ENCODE measurements at regions not wholly inside any gene's neighbourhood (a gene's known extent, or its start where the extent isn't known, plus 50 kb on each side); places are given as distances from the start of the nearest gene placed in this dataset.

DNA sequence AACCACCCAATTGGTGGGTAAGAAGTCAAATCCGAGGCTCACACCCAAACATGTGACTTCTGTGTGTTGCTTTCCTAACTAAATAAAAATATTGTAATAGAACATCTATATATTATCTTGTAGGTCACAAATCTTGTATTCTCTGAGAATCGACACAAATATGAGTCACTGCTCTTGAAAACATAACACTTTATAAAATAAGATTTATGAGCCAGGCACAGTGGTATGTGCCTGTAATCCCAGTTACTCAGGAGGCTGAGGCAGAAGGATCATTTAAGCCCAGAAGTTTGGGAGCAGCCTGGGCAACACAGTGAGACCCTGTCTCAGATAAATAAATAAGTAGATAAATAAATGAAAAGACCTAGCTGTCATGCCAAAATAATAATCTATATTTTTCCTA lies 624.1 kb downstream of the ANXA1 start:
- Mint-ChIP-seq H3K9me3 (ENCODE audit: unreplicated experiment) (no peaks in the 10 kb centered on the region), H3K27me3 (ENCODE audit: insufficient read depth, unreplicated experiment) (no peaks in the 10 kb centered on the region), H3K4me3 (ENCODE audit: unreplicated experiment) (no peak overlapping the region), H3K36me3 (ENCODE audit: insufficient read depth, unreplicated experiment) (no peaks in the 10 kb centered on the region), H3K4me1 (ENCODE audit: low read depth, unreplicated experiment) (no peaks in the 10 kb centered on the region), H3K27ac (ENCODE audit: unreplicated experiment) (no peak overlapping the region)
- POLR2A ChIA-PET = no interaction called here
- Histone ChIP-seq H3K9me3 (no peaks in the 10 kb centered on the region), H3K4me1 (no peaks in the 10 kb centered on the region), H3K4me3 (ENCODE audit: low read depth, low read length) (no peak overlapping the region), H3K36me3 (ENCODE audit: control insufficient read depth, insufficient read depth, low read length) (no peaks in the 10 kb centered on the region), H3K27me3 (replicated peaks; ENCODE audit: control insufficient read depth, insufficient read depth, low read length) (no peaks in the 10 kb centered on the region)
- BruUV-seq (replicated peaks) = no TSS peak
- CTCF ChIA-PET = no interaction called here
- no peak for DNase-seq
- intact Hi-C loops (cut with micrococcal nuclease; ENCODE audit: unreplicated experiment) = no loop called here
- TF ChIP-seq, protein P1, sequence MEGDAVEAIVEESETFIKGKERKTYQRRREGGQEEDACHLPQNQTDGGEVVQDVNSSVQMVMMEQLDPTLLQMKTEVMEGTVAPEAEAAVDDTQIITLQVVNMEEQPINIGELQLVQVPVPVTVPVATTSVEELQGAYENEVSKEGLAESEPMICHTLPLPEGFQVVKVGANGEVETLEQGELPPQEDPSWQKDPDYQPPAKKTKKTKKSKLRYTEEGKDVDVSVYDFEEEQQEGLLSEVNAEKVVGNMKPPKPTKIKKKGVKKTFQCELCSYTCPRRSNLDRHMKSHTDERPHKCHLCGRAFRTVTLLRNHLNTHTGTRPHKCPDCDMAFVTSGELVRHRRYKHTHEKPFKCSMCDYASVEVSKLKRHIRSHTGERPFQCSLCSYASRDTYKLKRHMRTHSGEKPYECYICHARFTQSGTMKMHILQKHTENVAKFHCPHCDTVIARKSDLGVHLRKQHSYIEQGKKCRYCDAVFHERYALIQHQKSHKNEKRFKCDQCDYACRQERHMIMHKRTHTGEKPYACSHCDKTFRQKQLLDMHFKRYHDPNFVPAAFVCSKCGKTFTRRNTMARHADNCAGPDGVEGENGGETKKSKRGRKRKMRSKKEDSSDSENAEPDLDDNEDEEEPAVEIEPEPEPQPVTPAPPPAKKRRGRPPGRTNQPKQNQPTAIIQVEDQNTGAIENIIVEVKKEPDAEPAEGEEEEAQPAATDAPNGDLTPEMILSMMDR (IDR thresholded peaks at IDR 0.05; ENCODE audit: insufficient read depth in 1 of 2, low read depth in 1 of 2, low read length in 1 of 2, severe bottlenecking in 1 of 2, unreplicated experiment in 1 of 2) = no peak

- H3K36me3 Mint-ChIP-seq (ENCODE audit: insufficient read depth, unreplicated experiment) = no peaks in the 10 kb centered on the region
- no peaks in the 10 kb centered on the region for H3K9me3 Mint-ChIP-seq (ENCODE audit: unreplicated experiment)
- H3K9me3 ChIP-seq = no peaks in the 10 kb centered on the region
- no peak overlapping the region for H3K27ac Mint-ChIP-seq (ENCODE audit: unreplicated experiment)
- no peaks in the 10 kb centered on the region for H3K4me1 ChIP-seq
- POLR2A ChIA-PET = no interaction called here
- no peak overlapping the region for H3K4me3 Mint-ChIP-seq (ENCODE audit: unreplicated experiment)
- H3K27me3 Mint-ChIP-seq (ENCODE audit: insufficient read depth, unreplicated experiment) = no peaks in the 10 kb centered on the region
- BruUV-seq (replicated peaks) = no TSS peak
- DNase-seq = no peak
- no peak overlapping the region for H3K4me3 ChIP-seq (ENCODE audit: low read depth, low read length)
- intact Hi-C loops (cut with micrococcal nuclease; ENCODE audit: unreplicated experiment) = no loop called here
- H3K36me3 ChIP-seq (ENCODE audit: control insufficient read depth, insufficient read depth, low read length) = no peaks in the 10 kb centered on the region
- CTCF ChIA-PET = no interaction called here
- TF ChIP-seq, protein P1 (IDR thresholded peaks at IDR 0.05; ENCODE audit: insufficient read depth in 1 of 2, low read depth in 1 of 2, low read length in 1 of 2, severe bottlenecking in 1 of 2, unreplicated experiment in 1 of 2) = no peak
- H3K27me3 ChIP-seq (replicated peaks; ENCODE audit: control insufficient read depth, insufficient read depth, low read length) = no peaks in the 10 kb centered on the region
- H3K4me1 Mint-ChIP-seq (ENCODE audit: low read depth, unreplicated experiment) = no peaks in the 10 kb centered on the region
Measured at GRCh38 chr9:73780916-73781315, 629.3 kb downstream of the ANXA1 start.

DNA sequence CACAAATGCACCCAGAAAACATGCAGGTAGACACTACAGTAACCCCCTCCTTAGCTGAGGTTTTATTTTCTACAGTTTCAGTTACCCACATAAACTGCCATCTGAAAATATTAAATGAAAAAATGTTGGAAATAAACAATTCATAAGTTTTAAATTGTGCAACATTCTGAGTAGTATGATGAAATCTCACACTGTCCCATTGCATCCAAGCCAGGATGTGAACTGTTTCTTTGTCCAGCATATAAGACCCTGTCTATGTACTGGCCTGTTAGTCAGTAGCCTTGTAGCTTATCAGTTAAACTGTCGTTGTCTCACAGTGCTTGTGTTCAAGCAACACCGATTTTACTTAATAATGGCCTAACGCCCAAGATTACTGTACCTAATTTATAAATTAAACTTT lies 630.5 kb downstream of the ANXA1 start:
- Histone ChIP-seq H3K27me3 (replicated peaks; ENCODE audit: control insufficient read depth, insufficient read depth, low read length) (no peaks in the 10 kb centered on the region), H3K36me3 (ENCODE audit: control insufficient read depth, insufficient read depth, low read length) (no peaks in the 10 kb centered on the region), H3K4me3 (ENCODE audit: low read depth, low read length) (no peak overlapping the region), H3K4me1 (no peaks in the 10 kb centered on the region), H3K9me3 (no peaks in the 10 kb centered on the region)
- TF ChIP-seq, protein P1 (IDR thresholded peaks at IDR 0.05; ENCODE audit: insufficient read depth in 1 of 2, low read depth in 1 of 2, low read length in 1 of 2, severe bottlenecking in 1 of 2, unreplicated experiment in 1 of 2) = no peak
- Mint-ChIP-seq H3K36me3 (ENCODE audit: insufficient read depth, unreplicated experiment) (no peaks in the 10 kb centered on the region), H3K4me1 (ENCODE audit: low read depth, unreplicated experiment) (no peaks in the 10 kb centered on the region), H3K4me3 (ENCODE audit: unreplicated experiment) (no peak overlapping the region), H3K27me3 (ENCODE audit: insufficient read depth, unreplicated experiment) (no peaks in the 10 kb centered on the region), H3K9me3 (ENCODE audit: unreplicated experiment) (no peaks in the 10 kb centered on the region), H3K27ac (ENCODE audit: unreplicated experiment) (no peak overlapping the region)
- no TSS peak for BruUV-seq (replicated peaks)
- CTCF ChIA-PET = no interaction called here
- POLR2A ChIA-PET = no interaction called here
- intact Hi-C loops (cut with micrococcal nuclease; ENCODE audit: unreplicated experiment) = no loop called here
- no peak for DNase-seq

All from Caco-2 (cell line).